ENCODE measurements at regions not wholly inside any gene's neighbourhood (a gene's known extent, or its start where the extent isn't known, plus 50 kb on each side); places are given as distances from the start of the nearest gene placed in this dataset.

- TF ChIP-seq ZBTB10 (CRISPR knock-in tag; IDR thresholded peaks at IDR 0.05; ENCODE audit: borderline replicate concordance): no peak
Observed at GRCh38 chr13:21297914-21298831, 121.7 kb downstream of the MRPL57 start (continued).

GRCh38 chr13:21304256-21304655 lies 127.8 kb downstream of the MRPL57 start:
- no peak for TF ChIP-seq GPN1 (CRISPR knock-in tag; IDR thresholded peaks at IDR 0.05; ENCODE audit: borderline replicate concordance)
- no peak for TF ChIP-seq ZSCAN30 (CRISPR knock-in tag; IDR thresholded peaks at IDR 0.05)
- TF ChIP-seq FOXK2 (IDR thresholded peaks at IDR 0.05): no peak
- TF ChIP-seq ZSCAN5A (CRISPR knock-in tag; IDR thresholded peaks at IDR 0.05; ENCODE audit: borderline replicate concordance): no peak
- no peak for TF ChIP-seq ZFX (CRISPR knock-in tag; IDR thresholded peaks at IDR 0.05; ENCODE audit: low read depth)
- TF ChIP-seq ZNF841 (CRISPR knock-in tag; IDR thresholded peaks at IDR 0.05; ENCODE audit: borderline replicate concordance): no peak
- no peak for TF ChIP-seq ZZZ3 (CRISPR knock-in tag; IDR thresholded peaks at IDR 0.05; ENCODE audit: borderline replicate concordance)
- no peak for TF ChIP-seq ATF7 (IDR thresholded peaks at IDR 0.05)
- TF ChIP-seq ATF7 (CRISPR knock-in tag; IDR thresholded peaks at IDR 0.05): no peak
- TF ChIP-seq ZNF276 (CRISPR knock-in tag; IDR thresholded peaks at IDR 0.05; ENCODE audit: low read depth): no peak
- no peak for TF ChIP-seq STAT5B (CRISPR knock-in tag; IDR thresholded peaks at IDR 0.05)
- no peak for TF ChIP-seq SMAD1 (CRISPR knock-in tag; IDR thresholded peaks at IDR 0.05; ENCODE audit: borderline replicate concordance, low read depth)
- TF ChIP-seq XRCC5 (optimal IDR thresholded peaks at IDR 0.05; ENCODE audit: low read length): no peak
- no peak for TF ChIP-seq NFE2 (CRISPR knock-in tag; IDR thresholded peaks at IDR 0.05)
- no peak for TF ChIP-seq SATB2 (CRISPR knock-in tag; IDR thresholded peaks at IDR 0.05)
- no peak for TF ChIP-seq ZNF562 (CRISPR knock-in tag; IDR thresholded peaks at IDR 0.05; ENCODE audit: borderline replicate concordance)
- no peak for TF ChIP-seq CEBPG (CRISPR knock-in tag; IDR thresholded peaks at IDR 0.05)
- TF ChIP-seq PCBP1 (IDR thresholded peaks at IDR 0.05; ENCODE audit: borderline replicate concordance, low read depth, low read length): no peak
- no peak for FAIRE-seq
- H3K4me1 ChIP-seq (ENCODE audit: insufficient read depth, low read length): 0 out of 2 replicates have a peak, but pooled peaks cover 2% of the 10 kb centered on the region
- no peak overlapping the region for H2AFZ ChIP-seq (ENCODE audit: low read length)
- no peaks in the 10 kb centered on the region for H3K27me3 ChIP-seq (ENCODE audit: control insufficient read depth in 1 of 2, insufficient read depth in 2 of 2, low read length in 2 of 2)
- no peak overlapping the region for H3K4me3 ChIP-seq (replicated peaks in 1 of 3; ENCODE audit: insufficient read depth in 1 of 3, low read depth in 2 of 3, low read length in 3 of 3)
- H4K20me1 ChIP-seq (ENCODE audit: insufficient read depth, low read length): no peaks in the 10 kb centered on the region
- H3K4me2 ChIP-seq (ENCODE audit: low read depth, low read length): no peak overlapping the region
- no peak overlapping the region for H3K27ac ChIP-seq (ENCODE audit: extremely low read length, insufficient read depth, low read length)
- CTCF ChIA-PET (ENCODE audit: low intra/inter-chr PET ratio, low total read pairs): no interaction called here
- POLR2A ChIA-PET: no interaction called here
- DNase-seq (ENCODE audit: low spot score): no peak
- H3K9ac ChIP-seq (ENCODE audit: insufficient read depth, low read depth, low read length): no peak overlapping the region
- H3K79me2 ChIP-seq (ENCODE audit: insufficient read depth, low read length): peaks cover 5% of the 10 kb centered on the region
- BruUV-seq (replicated peaks): no TSS peak
- H3K36me3 ChIP-seq (replicated peaks in 1 of 2; ENCODE audit: control insufficient read depth in 1 of 2, insufficient read depth in 2 of 2, low read length in 2 of 2): peaks cover 0 to 5% of the 10 kb centered on the region in 2 experiments; a peak in 1 of 5 replicates
- WGBS (ENCODE audit: low lambda C conversion rate): 91% methylated on average over 6 of the region's 6 CpGs
- ATAC-seq: no peak
- H3K9me3 ChIP-seq (ENCODE audit: low read length): no peaks in the 10 kb centered on the region
- intact Hi-C loops (cut with micrococcal nuclease; ENCODE audit: unreplicated experiment) (no loop called here), in situ Hi-C loops (cut with HindIII; ENCODE audit: extremely low pct_ligation_motif_present, low pct_unique_long_range_greater_than_20kb) (no loop called here)
